Medulla oblongata (tissue), 1 donor: ENCODE measurements at regions not wholly inside any gene's neighbourhood (a gene's known extent, or its start where the extent isn't known, plus 50 kb on each side); places are given as distances from the start of the nearest gene placed in this dataset.

Source experiments
- DNase-seq: peaks from one replicate; pipeline ENCODE4 v3.0.0-alpha.2; 2015; ENCODE audit errors: extremely low spot score

DNA sequence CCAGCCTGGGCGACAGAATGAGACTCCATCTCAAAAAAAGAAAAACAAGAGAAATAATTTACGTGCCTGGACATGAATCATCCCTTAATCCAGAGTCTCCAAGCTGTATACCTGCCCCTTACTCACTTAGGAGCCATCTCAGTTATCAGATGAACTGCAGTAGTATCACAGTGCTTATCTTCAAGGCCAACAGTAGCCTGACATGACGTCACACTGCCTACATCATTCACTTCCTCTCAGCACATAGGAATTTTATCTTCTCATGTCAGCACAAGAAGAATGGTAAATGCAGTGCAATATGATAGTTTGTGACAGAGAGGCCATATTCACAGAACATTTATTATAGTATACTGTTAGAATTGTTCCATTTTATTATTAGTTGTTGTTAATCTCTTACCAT, 216.6 kb downstream of the SS18 start:
- DNase-seq = no peak

GRCh38 chr18:25866331-25866730, 224.1 kb downstream of the SS18 start:
- DNase-seq = no peak

DNA sequence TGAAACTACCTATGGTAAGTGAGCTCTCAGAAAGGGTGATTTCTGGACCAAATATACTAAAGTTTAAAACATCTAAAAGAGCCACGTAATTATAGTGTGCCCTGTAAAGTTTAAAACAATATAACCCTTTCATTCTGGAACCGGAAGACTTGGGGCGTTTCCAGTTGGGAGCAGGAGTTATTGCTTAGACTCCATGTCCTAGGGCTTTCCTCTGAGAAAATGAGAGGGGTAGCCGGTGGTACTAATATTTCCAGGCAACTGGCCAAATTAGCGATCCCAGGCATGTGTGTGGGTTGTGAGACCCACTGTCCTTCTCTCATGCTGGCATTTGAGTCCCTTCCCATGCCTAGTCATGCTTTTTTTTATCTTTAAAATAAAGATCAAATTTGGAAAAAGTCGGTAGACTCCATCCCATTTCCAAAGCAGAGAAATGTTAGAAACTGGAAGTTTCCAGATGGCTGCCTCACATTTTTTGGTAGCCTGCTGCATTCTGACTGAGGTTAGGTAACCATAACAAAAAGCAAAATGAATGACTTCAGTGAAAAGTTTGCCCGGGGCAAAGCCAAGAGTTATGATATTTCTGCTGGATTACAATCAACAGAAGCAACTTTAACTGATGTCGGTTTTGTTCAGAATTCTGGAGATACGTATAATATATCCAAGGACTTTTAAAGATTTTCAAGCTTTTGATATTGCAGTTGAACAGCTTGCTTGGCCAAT, 227.4 kb downstream of the SS18 start:
- no peak for DNase-seq

DNA sequence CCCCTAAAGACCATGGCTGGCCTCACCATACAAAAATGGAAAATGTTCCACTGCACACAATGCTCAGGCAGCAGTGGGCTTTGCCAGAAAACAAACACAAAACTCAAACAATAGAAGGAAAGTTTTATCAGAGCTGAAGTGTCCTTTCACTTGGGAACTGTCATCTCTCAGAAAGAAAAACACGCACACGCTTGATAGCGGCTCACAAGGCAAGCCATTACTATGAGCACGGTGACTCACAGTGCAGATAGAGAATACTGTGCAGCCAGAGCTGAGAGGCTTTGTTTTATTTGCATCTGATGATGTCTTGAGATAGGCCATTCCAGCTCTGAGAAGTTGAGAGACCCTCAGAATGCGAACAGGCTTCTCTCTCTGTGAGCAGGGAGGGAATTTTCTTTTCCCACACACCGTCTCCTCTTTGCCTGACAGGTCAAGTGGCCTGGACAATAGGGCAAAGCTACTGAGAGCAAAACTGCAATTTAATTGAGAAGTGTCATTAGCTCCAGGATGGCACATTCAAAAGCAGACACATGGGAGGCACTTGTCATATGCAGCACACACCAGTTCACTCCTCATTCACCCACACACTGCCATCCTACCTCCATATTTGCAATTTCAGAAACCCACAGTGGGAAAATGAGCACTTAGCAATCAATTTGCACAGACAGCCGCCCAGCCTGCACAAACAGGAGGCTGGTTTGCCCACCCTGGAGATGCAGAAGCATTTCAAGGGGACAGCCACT, 236.6 kb downstream of the SS18 start:
- DNase-seq = no peak

GRCh38 chr18:25843791-25844190, 246.6 kb downstream of the SS18 start:
- DNase-seq = no peak

DNA sequence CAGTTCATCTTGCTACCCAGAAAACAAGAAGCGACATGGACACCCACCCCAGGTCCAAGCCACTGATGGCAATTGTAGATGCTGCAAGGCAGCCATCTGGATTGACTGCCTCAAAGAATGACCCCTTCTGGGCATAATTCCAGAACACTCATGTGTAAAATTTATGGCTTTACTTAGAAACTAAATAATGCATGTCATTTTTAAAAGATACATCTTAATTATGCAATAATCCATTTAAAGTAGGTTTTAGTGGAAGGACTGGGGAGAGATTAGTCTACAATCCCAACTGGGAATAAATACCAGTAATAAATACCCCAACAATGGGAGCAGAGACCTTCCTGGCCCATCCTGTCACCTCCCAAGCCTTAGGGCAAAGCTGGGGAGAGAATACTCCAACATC, 247.7 kb downstream of the SS18 start:
- no peak for DNase-seq

GRCh38 chr18:25834061-25834460, 256.4 kb downstream of the SS18 start:
- no peak for DNase-seq

GRCh38 chr18:25832001-25832604, 258.3 kb downstream of the SS18 start:
- peak; percentile 74 for DNase-seq

DNA sequence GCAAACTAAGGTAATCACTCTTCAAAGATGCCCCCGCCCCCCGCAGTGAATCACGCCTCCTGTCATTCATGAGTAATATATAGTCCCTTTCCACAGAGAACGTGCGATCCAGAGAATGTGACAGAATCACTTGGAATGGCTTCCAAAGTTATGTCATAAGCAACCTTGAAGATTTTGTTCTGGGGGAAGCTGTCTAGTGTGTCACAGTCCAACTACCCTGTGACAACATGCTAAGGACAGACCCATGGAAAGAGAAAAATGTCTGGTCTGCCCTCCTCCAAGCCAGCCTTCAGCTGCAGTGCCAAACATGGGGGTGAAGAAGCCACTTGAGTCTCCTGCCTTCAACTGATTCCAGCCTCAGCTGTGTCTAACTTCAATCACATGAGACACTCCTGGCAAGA, 259.1 kb downstream of the SS18 start:
- DNase-seq = no peak

DNA sequence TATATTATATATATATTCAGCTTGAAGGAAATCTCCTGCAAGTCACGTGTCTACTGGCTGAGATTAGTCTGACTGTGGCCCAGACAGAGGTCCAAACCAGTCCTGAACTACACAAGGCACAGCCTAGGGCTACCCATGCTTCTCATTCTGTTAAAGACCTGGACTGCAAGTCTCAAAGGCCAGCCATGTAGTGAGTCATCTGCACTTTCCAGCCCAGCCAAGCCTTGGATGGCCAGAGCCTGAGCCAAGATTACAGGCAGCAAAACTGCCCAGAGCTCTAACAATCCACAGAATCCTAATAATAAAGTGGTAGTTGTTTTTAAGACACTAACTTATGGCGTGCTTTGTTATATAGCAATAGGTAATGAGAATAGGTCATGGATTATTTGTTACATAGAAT, 259.6 kb downstream of the SS18 start:
- peak; percentile 56 for DNase-seq

DNA sequence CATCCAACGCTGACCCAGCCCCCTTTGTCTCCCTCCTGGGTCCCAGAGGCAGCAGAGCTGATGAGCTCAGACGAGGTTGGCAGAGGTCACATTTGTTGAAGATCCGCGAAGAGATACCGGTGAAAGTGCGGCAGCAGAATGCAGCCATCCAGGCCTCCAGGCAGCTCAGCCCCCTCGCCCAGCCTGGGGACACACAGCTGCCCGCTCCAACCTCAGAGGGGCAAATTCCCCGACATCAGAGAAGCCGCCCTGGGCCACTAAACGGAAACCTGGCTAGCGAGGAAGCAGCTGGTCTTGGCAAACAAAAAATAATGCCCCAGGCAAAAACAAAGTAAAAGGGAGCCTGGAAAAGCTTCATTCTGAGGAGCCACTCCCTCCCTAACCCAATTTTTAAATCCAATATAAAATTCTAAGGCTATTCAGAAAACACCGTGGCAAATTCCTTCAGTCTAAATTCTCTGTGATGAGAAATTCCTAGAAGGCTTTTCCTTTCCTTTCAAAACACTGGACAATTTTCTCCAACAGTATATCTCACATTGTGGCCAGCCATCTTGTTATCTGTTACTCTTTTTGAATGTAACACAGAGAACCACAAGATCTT, 262.4 kb downstream of the SS18 start:
- DNase-seq = no peak

- no peak for DNase-seq
Observed at GRCh38 chr18:25827228-25827627, 263.2 kb downstream of the SS18 start.

GRCh38 chr18:25826823-25827222, 263.6 kb downstream of the SS18 start:
- DNase-seq = no peak

- DNase-seq = no peak
Observed at GRCh38 chr18:25825979-25826776, 264.2 kb downstream of the SS18 start.

DNA sequence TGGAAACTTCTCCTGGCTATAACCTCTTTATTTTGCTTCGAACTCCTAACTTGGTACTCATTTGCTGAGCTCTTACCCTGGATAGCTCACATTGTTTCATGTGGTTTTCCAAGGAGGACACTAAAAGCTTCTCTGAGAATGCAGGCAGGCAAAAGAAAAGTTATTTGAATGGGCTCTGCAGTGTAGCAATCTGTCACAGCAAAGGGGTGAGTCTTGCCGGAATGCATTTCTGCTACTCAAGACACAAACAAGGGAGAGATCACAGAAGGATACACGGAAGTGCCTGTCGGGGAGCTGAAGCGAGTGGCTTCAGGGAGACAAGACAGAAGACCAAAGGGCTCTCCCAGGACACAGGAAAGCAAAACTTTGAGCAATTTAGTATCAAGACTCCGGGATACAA, 265.4 kb downstream of the SS18 start:
- no peak for DNase-seq

DNA sequence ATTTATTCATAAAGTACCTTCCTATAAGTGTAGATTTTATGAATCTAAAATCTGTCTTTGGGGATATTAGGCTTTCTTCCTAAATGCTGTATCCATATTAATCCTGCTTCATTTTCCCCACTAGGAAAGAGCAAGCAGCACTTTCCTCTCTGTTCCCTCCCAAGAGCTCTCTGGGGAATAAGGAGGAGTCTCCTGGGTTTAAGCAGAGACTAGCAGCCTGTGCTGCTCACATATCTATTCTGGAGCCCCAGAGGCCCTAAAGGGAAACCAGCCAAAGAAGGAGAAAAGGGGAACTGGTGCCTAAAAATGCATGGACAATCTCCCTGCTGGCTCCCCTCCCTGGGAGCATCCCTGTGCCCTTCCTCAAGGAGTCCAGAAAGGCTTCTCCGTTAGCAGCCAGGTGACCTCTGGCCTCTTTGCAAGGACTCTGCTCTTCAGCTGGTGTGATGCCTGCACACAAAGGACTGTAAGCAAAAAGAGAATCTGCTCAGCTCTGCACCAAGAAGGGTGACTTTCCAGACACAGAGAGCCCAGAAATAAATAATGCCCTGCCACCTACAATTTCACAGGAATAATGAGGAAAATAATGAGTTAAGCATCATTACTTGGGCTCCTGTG, 270.6 kb downstream of the SS18 start:
- no peak for DNase-seq

DNA sequence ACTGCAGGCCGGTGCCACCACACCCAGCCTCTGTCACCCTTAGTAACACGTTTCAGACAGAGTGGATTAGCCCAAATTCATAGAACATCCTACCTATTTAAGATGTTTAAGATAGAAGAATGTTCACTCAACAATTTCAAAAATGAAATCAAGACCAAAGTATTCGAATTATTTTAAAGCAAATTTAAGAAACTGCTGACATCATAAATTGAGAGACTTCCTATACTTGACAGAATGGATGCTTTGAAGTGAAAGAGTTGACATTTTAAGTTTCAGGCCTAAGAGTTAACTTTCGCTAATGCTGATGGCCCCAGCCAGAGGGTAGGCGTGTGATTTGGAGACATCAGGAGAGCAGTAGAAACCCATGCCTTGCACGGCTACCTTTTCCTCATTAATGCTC, 271.9 kb downstream of the SS18 start:
- DNase-seq = no peak

GRCh38 chr18:25817546-25818237, 272.7 kb downstream of the SS18 start:
- DNase-seq = no peak

DNA sequence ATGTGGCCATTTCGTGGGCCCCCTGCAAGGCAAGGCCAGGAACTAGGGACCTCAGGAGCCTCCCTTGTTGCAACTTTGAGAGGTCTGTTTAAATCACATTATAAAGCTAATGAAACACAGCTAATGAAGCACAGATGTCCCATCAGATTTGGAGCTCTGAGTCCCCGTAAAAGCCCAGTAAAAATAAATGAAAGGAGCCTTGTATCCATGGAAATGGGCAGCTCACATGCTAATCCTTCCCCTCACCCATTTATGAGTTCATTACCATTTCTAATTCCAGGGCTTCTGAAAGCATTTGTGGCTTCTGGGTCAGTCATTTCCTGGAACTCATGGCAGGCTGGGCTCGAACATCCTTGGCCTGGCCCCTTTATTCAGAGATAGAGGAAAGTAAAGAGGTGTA, 274.8 kb downstream of the SS18 start:
- DNase-seq = no peak

DNA sequence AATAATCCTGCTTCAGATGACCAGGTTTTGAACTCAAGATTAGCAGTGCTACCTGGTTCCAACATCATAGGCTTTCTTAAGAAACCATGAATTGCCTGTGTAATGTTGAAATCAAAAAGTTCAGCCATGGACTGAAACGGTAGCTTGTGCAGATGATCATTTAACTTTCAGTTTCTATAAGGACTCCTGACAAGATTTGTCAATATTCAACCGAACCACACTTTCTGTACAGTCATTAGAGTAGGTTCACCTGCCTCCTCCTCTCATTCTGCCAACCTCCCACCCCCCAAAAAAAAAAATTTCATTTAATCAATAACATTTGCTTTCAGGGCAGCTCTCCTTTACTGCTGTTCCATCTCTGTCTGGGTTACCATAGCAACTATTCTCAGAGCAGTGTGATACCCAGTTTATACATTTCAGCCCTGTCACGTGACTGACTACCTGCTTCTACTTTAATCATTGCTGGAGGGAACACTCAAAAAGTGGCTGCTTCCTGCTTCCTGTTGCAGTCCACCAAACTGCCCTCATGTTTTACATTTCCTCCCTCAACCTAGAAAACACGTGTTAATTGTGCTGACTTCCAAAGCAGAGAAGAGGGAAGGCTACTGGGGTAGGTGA, 275.5 kb downstream of the SS18 start:
- no peak for DNase-seq
